Psoas muscle (tissue), 7 donors: ENCODE measurements at regions not wholly inside any gene's neighbourhood (a gene's known extent, or its start where the extent isn't known, plus 50 kb on each side); places are given as distances from the start of the nearest gene placed in this dataset.

Experiments used
- ATAC-seq, 4 donors: fragments of 200-7000 bp; cut with Tn5 transposase; one replicate each; pipeline ENCODE4 v1.9.1; 2020; ENCODE audit warnings: moderate library complexity in 3 of 4, mild to moderate bottlenecking in 2 of 4
- DNase-seq, 2 donors: peaks; one replicate each; pipeline ENCODE4 v3.0.0-alpha.2; 2020
- H3K27ac ChIP-seq: fragments of 200-600 bp; one replicate; pipeline ENCODE4 v1.8.0; 2022
- H3K27me3 ChIP-seq, 3 donors: fragments of 200-600 bp in 1 of 3; one replicate each; pipeline versions ENCODE4 v1.6.1 to v1.8.0; 2013 to 2022; ENCODE audit warnings: low read length in 2 of 3, mild to moderate bottlenecking in 2 of 3, moderate library complexity in 1 of 3; ENCODE audit not compliant: insufficient read depth in 3 of 3
- H3K36me3 ChIP-seq, 2 donors: fragments of 200-600 bp in 1 of 2; one replicate each; pipeline versions ENCODE4 v1.6.1 to v1.8.0; 2013 to 2022; ENCODE audit warnings: low read depth in 1 of 2, mild to moderate bottlenecking in 1 of 2, moderate library complexity in 1 of 2; ENCODE audit not compliant: insufficient read depth in 1 of 2
- H3K4me1 ChIP-seq: fragments of 200-600 bp; one replicate; pipeline ENCODE4 v1.8.0; 2022
- H3K4me3 ChIP-seq: fragments of 200-600 bp; one replicate; pipeline ENCODE4 v1.8.0; 2022; ENCODE audit warnings: mild to moderate bottlenecking
- H3K9me3 ChIP-seq: fragments of 200-600 bp; one replicate; pipeline ENCODE4 v1.8.0; 2022
- WGBS, 3 donors: extraction: QIAGEN DNeasy Blood & Tissue Kit; methylation state at CpG; one replicate each; pipeline versions ENCODE4 v1.1.6 to v1.1.7; 2013; 5-methylcytosine and 5-hydroxymethylcytosine counted together
- intact Hi-C, 2 donors: fragments of 100-400 bp; cut with DNase I; formaldehyde crosslinking; loops; one replicate each; pipeline versions ENCODE4 v1.11.0 to v1.14.2; 2022
- TF ChIP-seq, protein P1 (sequence below): fragments of 200-600 bp; IDR thresholded peaks from one replicate; pipeline ENCODE4 v1.8.0; 2022; ENCODE audit warnings: antibody characterized with exemption
- donor health status: healthy with polysubstance abuse.
- donor health status: DM: no; HTN: no; CAD: no; lungs with moderate emphysema.
- donor health status: Bipolar disorder and iron deficiency.
- donor health status: healthy.
- donor health status: DM: yes; HTN: yes; CAD: no.
- donor health status: DM: no; HTN: no; CAD: no.
- donor health status: DM: yes; HTN: yes; CAD: no.

DNA sequence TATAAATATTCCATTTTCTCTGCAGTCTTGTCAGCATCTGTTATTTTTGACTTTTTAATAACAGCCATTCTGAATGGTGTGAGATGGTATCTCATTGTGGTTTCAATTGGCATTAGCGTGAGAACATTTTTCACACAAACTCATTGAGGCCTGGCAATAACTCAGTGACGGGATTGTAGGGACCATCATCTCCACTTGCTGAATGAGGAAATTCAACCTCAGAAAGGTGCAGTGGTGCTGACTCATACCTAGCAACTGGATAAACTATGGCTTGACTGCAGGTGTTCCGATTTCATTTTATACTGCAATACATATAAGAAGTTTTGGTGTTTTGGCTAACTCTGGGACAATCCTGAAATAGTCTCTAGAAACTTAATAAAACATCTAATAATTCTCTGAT is 88.3 kb upstream of the DDIT4L start:
- TF ChIP-seq, protein P1, sequence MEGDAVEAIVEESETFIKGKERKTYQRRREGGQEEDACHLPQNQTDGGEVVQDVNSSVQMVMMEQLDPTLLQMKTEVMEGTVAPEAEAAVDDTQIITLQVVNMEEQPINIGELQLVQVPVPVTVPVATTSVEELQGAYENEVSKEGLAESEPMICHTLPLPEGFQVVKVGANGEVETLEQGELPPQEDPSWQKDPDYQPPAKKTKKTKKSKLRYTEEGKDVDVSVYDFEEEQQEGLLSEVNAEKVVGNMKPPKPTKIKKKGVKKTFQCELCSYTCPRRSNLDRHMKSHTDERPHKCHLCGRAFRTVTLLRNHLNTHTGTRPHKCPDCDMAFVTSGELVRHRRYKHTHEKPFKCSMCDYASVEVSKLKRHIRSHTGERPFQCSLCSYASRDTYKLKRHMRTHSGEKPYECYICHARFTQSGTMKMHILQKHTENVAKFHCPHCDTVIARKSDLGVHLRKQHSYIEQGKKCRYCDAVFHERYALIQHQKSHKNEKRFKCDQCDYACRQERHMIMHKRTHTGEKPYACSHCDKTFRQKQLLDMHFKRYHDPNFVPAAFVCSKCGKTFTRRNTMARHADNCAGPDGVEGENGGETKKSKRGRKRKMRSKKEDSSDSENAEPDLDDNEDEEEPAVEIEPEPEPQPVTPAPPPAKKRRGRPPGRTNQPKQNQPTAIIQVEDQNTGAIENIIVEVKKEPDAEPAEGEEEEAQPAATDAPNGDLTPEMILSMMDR, result no peak
- Histone ChIP-seq H3K4me1 (peaks cover 15% of the 10 kb centered on the region), H3K27me3 (no peaks in the 10 kb centered on the region), H3K9me3 (no peaks in the 10 kb centered on the region), H3K4me3 (no peak overlapping the region), H3K27ac (no peak overlapping the region), H3K36me3 (no peaks in the 10 kb centered on the region)
- 86 to 98% (median 92%) methylated on average over 3 of the region's 3 CpGs for WGBS, 3 donors
- ATAC-seq, result peak in 1 of 4 donors; percentile 55
- intact Hi-C loops, result no loop called here
- no peak for DNase-seq

DNA sequence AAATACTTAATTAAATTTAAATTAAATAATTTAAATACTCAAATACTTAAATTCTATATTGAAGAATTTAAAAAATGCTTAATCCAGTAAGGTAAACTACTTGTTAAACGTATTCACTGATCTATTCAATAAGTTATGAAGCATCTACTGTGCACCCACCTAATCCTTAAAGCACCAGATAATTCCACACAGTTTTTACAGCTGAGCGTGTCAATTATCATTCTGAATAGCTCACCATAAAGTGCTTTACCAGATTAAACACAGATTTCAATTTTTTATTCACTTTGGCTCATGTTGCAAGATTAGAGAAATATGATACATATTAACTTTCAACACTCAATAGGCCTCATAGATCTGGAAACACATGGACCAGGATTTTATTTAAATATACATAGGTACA is 79.2 kb upstream of the DDIT4L start:
- ATAC-seq, result no peak
- Histone ChIP-seq H3K27me3 (no peaks in the 10 kb centered on the region), H3K4me3 (no peak overlapping the region), H3K4me1 (no peaks in the 10 kb centered on the region), H3K9me3 (peaks cover 9% of the 10 kb centered on the region), H3K36me3 (no peaks in the 10 kb centered on the region), H3K27ac (no peak overlapping the region)
- TF ChIP-seq, protein P1, result no peak
- WGBS, 3 donors, result 68 to 87% (median 70%) methylated on average over 2 of the region's 2 CpGs
- intact Hi-C loops, result no loop called here
- no peak for DNase-seq

DNA sequence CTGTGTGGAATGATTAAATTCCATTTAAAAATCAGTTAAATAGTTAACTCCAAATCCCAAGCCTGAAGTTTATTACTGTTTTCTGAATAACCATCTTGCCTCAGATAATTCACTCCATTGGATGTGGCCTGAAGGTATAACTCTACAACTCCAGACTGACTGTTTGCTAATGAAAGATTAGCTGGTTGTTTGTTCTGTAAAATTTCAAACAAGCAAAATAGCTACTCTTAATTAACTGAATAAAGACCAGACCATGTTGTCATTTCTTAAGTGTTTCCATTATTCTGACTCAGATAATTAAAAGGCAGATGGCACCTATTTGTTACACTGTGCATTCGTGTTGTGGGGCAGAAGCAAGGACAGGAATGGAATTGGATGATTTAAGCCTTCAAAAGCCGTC is 78.5 kb upstream of the DDIT4L start:
- Histone ChIP-seq H3K27me3 (no peaks in the 10 kb centered on the region), H3K36me3 (no peaks in the 10 kb centered on the region), H3K9me3 (peaks cover 9% of the 10 kb centered on the region), H3K4me3 (no peak overlapping the region), H3K27ac (no peak overlapping the region), H3K4me1 (no peaks in the 10 kb centered on the region)
- ATAC-seq, result no peak
- no peak for DNase-seq
- TF ChIP-seq, protein P1, result no peak
- intact Hi-C loops, result no loop called here
- 81 to 91% (median 82%) methylated on average over 2 of the region's 2 CpGs for WGBS, 3 donors

DNA sequence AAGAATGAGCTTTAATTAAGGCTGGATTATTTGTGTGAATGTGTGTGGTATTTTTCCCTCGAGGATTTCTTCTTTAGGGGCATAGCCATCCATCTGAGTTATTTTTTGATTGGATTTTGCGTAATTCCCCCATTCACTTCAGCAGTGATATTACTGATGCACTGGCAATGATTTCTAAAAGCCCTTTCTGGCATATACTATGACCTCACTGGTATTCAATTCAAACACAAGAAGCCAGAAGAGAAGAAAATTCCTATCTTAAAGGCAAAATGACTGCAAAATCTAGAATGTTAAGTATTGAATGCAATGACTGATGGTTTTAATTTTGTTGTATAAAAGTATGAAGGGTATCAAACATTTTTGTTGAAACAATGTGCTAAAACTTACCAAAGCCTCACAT is 71.1 kb upstream of the DDIT4L start:
- WGBS, 3 donors, result 83 to 90% (median 85%) methylated on average over 2 of the region's 2 CpGs
- TF ChIP-seq, protein P1, result no peak
- Histone ChIP-seq H3K9me3 (peaks cover 2% of the 10 kb centered on the region), H3K36me3 (no peaks in the 10 kb centered on the region), H3K4me1 (no peaks in the 10 kb centered on the region), H3K27me3 (no peaks in the 10 kb centered on the region), H3K27ac (no peak overlapping the region), H3K4me3 (no peak overlapping the region)
- intact Hi-C loops, result no loop called here
- DNase-seq (no peak), ATAC-seq (no peak)

DNA sequence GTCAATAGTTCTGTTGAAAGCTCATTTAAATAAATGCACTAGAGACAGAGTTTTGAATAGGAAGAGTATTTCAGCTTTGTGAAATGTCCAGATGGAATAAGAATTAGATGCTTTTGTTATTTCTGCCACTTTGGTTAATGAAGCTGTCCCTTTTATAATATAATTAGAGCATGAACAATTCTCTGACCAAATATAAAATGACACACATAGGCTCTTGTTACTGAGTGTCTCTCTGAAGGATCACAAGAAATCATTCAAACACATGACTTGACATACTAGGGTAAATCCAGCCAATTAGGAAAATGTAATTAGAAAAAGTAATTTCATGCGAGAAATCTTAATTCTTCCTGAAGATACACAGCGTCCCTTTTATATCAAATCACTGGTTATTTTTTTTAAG is 68.4 kb upstream of the DDIT4L start:
- no peaks in the 10 kb centered on the region for H3K27me3 ChIP-seq
- TF ChIP-seq, protein P1, result no peak
- no peaks in the 10 kb centered on the region for H3K4me1 ChIP-seq
- H3K36me3 ChIP-seq, result no peaks in the 10 kb centered on the region
- intact Hi-C loops, result no loop called here
- H3K27ac ChIP-seq, result no peak overlapping the region
- no peak for DNase-seq
- 76 to 91% (median 85%) methylated on average over 2 of the region's 2 CpGs for WGBS, 3 donors
- H3K4me3 ChIP-seq, result no peak overlapping the region
- ATAC-seq, result peak in 2 of 4 donors; percentile 63 to 68
- H3K9me3 ChIP-seq, result peaks cover 2% of the 10 kb centered on the region
